Psoas muscle (tissue), 7 donors: ENCODE measurements at regions not wholly inside any gene's neighbourhood (a gene's known extent, or its start where the extent isn't known, plus 50 kb on each side); places are given as distances from the start of the nearest gene placed in this dataset.

Experiments
- ATAC-seq, 4 donors: fragments of 200-7000 bp; cut with Tn5 transposase; one replicate each; pipeline ENCODE4 v1.9.1; 2020; ENCODE audit warnings: moderate library complexity in 3 of 4, mild to moderate bottlenecking in 2 of 4
- DNase-seq, 2 donors: peaks; one replicate each; pipeline ENCODE4 v3.0.0-alpha.2; 2020
- H3K27ac ChIP-seq: fragments of 200-600 bp; one replicate; pipeline ENCODE4 v1.8.0; 2022
- H3K27me3 ChIP-seq, 3 donors: fragments of 200-600 bp in 1 of 3; one replicate each; pipeline versions ENCODE4 v1.6.1 to v1.8.0; 2013 to 2022; ENCODE audit warnings: low read length in 2 of 3, mild to moderate bottlenecking in 2 of 3, moderate library complexity in 1 of 3; ENCODE audit not compliant: insufficient read depth in 3 of 3
- H3K36me3 ChIP-seq, 2 donors: fragments of 200-600 bp in 1 of 2; one replicate each; pipeline versions ENCODE4 v1.6.1 to v1.8.0; 2013 to 2022; ENCODE audit warnings: low read depth in 1 of 2, mild to moderate bottlenecking in 1 of 2, moderate library complexity in 1 of 2; ENCODE audit not compliant: insufficient read depth in 1 of 2
- H3K4me1 ChIP-seq: fragments of 200-600 bp; one replicate; pipeline ENCODE4 v1.8.0; 2022
- H3K4me3 ChIP-seq: fragments of 200-600 bp; one replicate; pipeline ENCODE4 v1.8.0; 2022; ENCODE audit warnings: mild to moderate bottlenecking
- H3K9me3 ChIP-seq: fragments of 200-600 bp; one replicate; pipeline ENCODE4 v1.8.0; 2022
- CTCF ChIP-seq: fragments of 200-600 bp; IDR thresholded peaks from one replicate; pipeline ENCODE4 v1.8.0; 2022; ENCODE audit warnings: antibody characterized with exemption
- WGBS, 3 donors: extraction: QIAGEN DNeasy Blood & Tissue Kit; methylation state at CpG; one replicate each; pipeline versions ENCODE4 v1.1.6 to v1.1.7; 2013; 5-methylcytosine and 5-hydroxymethylcytosine counted together
- intact Hi-C, 2 donors: fragments of 100-400 bp; cut with DNase I; formaldehyde crosslinking; loops; one replicate each; pipeline versions ENCODE4 v1.11.0 to v1.14.2; 2022
- donor health status: healthy with polysubstance abuse.
- donor health status: DM: no; HTN: no; CAD: no; lungs with moderate emphysema.
- donor health status: Bipolar disorder and iron deficiency.
- donor health status: healthy.
- donor health status: DM: yes; HTN: yes; CAD: no.
- donor health status: DM: no; HTN: no; CAD: no.
- donor health status: DM: yes; HTN: yes; CAD: no.

GRCh38 chr12:67472539-67472938 lies 176.0 kb upstream of the DYRK2 start:
- Histone ChIP-seq H3K4me3 (no peak overlapping the region), H3K27me3 (no peaks in the 10 kb centered on the region), H3K36me3 (no peaks in the 10 kb centered on the region), H3K27ac (peak overlapping the region; percentile 69), H3K4me1 (peaks cover 19% of the 10 kb centered on the region), H3K9me3 (no peaks in the 10 kb centered on the region)
- TF ChIP-seq CTCF, result no peak
- intact Hi-C loops, result loop anchor here in 1 of 2 donors (5.0 kb wide), 1 partner anchor 40 kb away; no protein-coding TSS in a partner anchor
- WGBS, 3 donors, result 0 to 16% (median 14%) methylated on average over 1 of the region's 1 CpG
- peak in 1 of 2 donors; percentile 49 for DNase-seq
- peak; percentile 80 to 95 (median 91) for ATAC-seq

GRCh38 chr12:67474934-67475620 lies 173.5 kb upstream of the DYRK2 start:
- no peaks in the 10 kb centered on the region for H3K36me3 ChIP-seq
- no peak for TF ChIP-seq CTCF
- ATAC-seq (no peak), DNase-seq (no peak)
- intact Hi-C loops, result loop anchor here in 1 of 2 donors (5.0 kb wide), 1 partner anchor 37 kb away; no protein-coding TSS in a partner anchor
- no peaks in the 10 kb centered on the region for H3K9me3 ChIP-seq
- no peak overlapping the region for H3K27ac ChIP-seq
- no peak overlapping the region for H3K4me3 ChIP-seq
- H3K27me3 ChIP-seq, result no peaks in the 10 kb centered on the region
- H3K4me1 ChIP-seq, result peaks cover 19% of the 10 kb centered on the region
- 87 to 91% (median 90%) methylated on average over 3 of the region's 3 CpGs for WGBS, 3 donors

GRCh38 chr12:67475725-67476124 lies 172.8 kb upstream of the DYRK2 start:
- intact Hi-C loops, result no loop called here
- DNase-seq, result no peak
- no peak overlapping the region for H3K27ac ChIP-seq
- peaks cover 19% of the 10 kb centered on the region for H3K4me1 ChIP-seq
- no peak for TF ChIP-seq CTCF
- 60 to 65% (median 60%) methylated on average over 2 of the region's 2 CpGs for WGBS, 3 donors
- H3K9me3 ChIP-seq, result no peaks in the 10 kb centered on the region
- H3K4me3 ChIP-seq, result no peak overlapping the region
- H3K36me3 ChIP-seq, result no peaks in the 10 kb centered on the region
- H3K27me3 ChIP-seq, result no peaks in the 10 kb centered on the region
- no peak for ATAC-seq

- DNase-seq (no peak), ATAC-seq (no peak)
- Histone ChIP-seq H3K4me3 (no peak overlapping the region), H3K27ac (no peak overlapping the region), H3K9me3 (no peaks in the 10 kb centered on the region), H3K4me1 (peaks cover 7% of the 10 kb centered on the region), H3K36me3 (no peaks in the 10 kb centered on the region), H3K27me3 (no peaks in the 10 kb centered on the region)
- TF ChIP-seq CTCF, result no peak
- 42 to 52% (median 44%) methylated on average over 8 of the region's 8 CpGs for WGBS, 3 donors
- intact Hi-C loops, result no loop called here
Observed at GRCh38 chr12:67477681-67478265, 170.8 kb upstream of the DYRK2 start.
